HepG2 (cell line): ENCODE measurements at regions not wholly inside any gene's neighbourhood (a gene's known extent, or its start where the extent isn't known, plus 50 kb on each side); places are given as distances from the start of the nearest gene placed in this dataset.

Source experiments
- ATAC-seq: fragments of 200-7000 bp; cut with Tn5 transposase; 3 replicates; pipeline ENCODE4 v1.9.1; 2020; ENCODE audit warnings: mild to moderate bottlenecking, moderate library complexity
- BruUV-seq: library from RNA; stranded (reverse); fragments of 400-500 nt; replicated peaks from 2 replicates; lab custom pipeline; 2021; lab: Mats Ljungman, UMichigan
- CTCF ChIA-PET: fragments of 300-600 bp; formaldehyde crosslinking; extraction: SDS; loops from one replicate; lab custom pipeline; 2021; ENCODE audit warnings: low total read pairs, inconsistent platforms, low intra/inter-chr PET ratio; lab: Yijun Ruan, JAX
- POLR2A ChIA-PET: fragments of 350-600 bp; sonication (Branson Sonifier 250); formaldehyde crosslinking; loops from one replicate; lab custom pipeline; 2020; ENCODE audit warnings: antibody characterized with exemption, inconsistent platforms; lab: Yijun Ruan, JAX
- DNase-seq: peaks from one replicate; pipeline ENCODE4 v3.0.0-alpha.2; 2015; ENCODE audit warnings: low spot score
- FAIRE-seq: peaks from 3 replicates; lab custom pipeline; 2011; peaks lifted over from hg19 to GRCh38; lab: Jason Lieb, UNC
- H2AFZ ChIP-seq: one replicate; pipeline ENCODE4 v1.6.1; 2011; ENCODE audit warnings: low read length, inconsistent platforms
- H3K27ac ChIP-seq: fragments of 300-600 bp; 3 replicates; pipeline ENCODE4 v1.8.0; 2011; ENCODE audit warnings: mixed run types, mild to moderate bottlenecking, mixed read lengths, low read length, inconsistent platforms; ENCODE audit not compliant: insufficient read depth; ENCODE audit errors: extremely low read length
- H3K27me3 ChIP-seq, 2 experiments: fragments of 200-600 bp in 1 of 2; 2 replicates in 1 of 2; 3 replicates in 1 of 2; pipeline versions ENCODE4 v1.6.0 to v1.8.0; 2011; ENCODE audit warnings: low read length in 2 of 2, mild to moderate bottlenecking in 2 of 2, moderate library complexity in 2 of 2, inconsistent platforms in 1 of 2; ENCODE audit not compliant: insufficient read depth in 2 of 2, control insufficient read depth in 1 of 2
- H3K36me3 ChIP-seq, 2 experiments: fragments of 200-600 bp in 1 of 2; replicated peaks in 1 of 2; 2 replicates in 1 of 2; 3 replicates in 1 of 2; pipeline versions ENCODE4 v1.5.1 to v1.8.0; 2011; ENCODE audit warnings: low read length in 2 of 2, inconsistent platforms in 1 of 2; ENCODE audit not compliant: insufficient read depth in 2 of 2, control insufficient read depth in 1 of 2
- H3K4me1 ChIP-seq: 2 replicates; pipeline ENCODE4 v1.5.1; 2012; ENCODE audit warnings: low read length, inconsistent platforms; ENCODE audit not compliant: insufficient read depth
- H3K4me2 ChIP-seq: 2 replicates; pipeline ENCODE4 v1.6.0; 2011; ENCODE audit warnings: low read depth, low read length, inconsistent platforms
- H3K4me3 ChIP-seq, 3 experiments: fragments of 200-600 bp in 1 of 3; sonication (generic), shearing (Covaris generic) in 1 of 3; replicated peaks in 1 of 3; 2 replicates each; pipeline ENCODE4 v1.5.1; 2011 to 2016; ENCODE audit warnings: low read length in 3 of 3, inconsistent platforms in 2 of 3, low read depth in 2 of 3, mild to moderate bottlenecking in 2 of 3, control low read depth in 1 of 3, mixed read lengths in 1 of 3; ENCODE audit not compliant: insufficient read depth in 1 of 3
- H3K79me2 ChIP-seq: one replicate; pipeline ENCODE4 v1.6.1; 2011; ENCODE audit warnings: low read length, inconsistent platforms; ENCODE audit not compliant: insufficient read depth
- H3K9ac ChIP-seq: 2 replicates; pipeline ENCODE4 v1.6.0; 2011; ENCODE audit warnings: mild to moderate bottlenecking, low read depth, low read length, inconsistent platforms; ENCODE audit not compliant: insufficient read depth
- H3K9me3 ChIP-seq: 2 replicates; pipeline ENCODE4 v1.5.1; 2012; ENCODE audit warnings: mild to moderate bottlenecking, low read length
- H4K20me1 ChIP-seq: 2 replicates; pipeline ENCODE4 v1.6.0; 2011; ENCODE audit warnings: inconsistent platforms, mild to moderate bottlenecking, low read length, moderate library complexity; ENCODE audit not compliant: insufficient read depth
- CREM ChIP-seq, 2 experiments: sonication (generic) in 1 of 2; formaldehyde crosslinking in 1 of 2; IDR thresholded peaks; 2 replicates each; pipeline versions ENCODE4 v1.4.0 to v1.6.1; 2016 to 2020; ENCODE audit warnings: antibody characterized with exemption in 1 of 2, mild to moderate bottlenecking in 1 of 2, missing genetic modification reagents in 1 of 2
- ETS1 ChIP-seq: sonication (generic); formaldehyde crosslinking; IDR thresholded peaks from 2 replicates; pipeline ENCODE4 v1.4.0; 2020; ENCODE audit warnings: missing genetic modification reagents
- HMG20B ChIP-seq: conservative IDR thresholded peaks from 2 replicates; pipeline ENCODE4 v1.6.1; 2016; ENCODE audit warnings: missing genetic modification reagents, missing compliant biosample characterization
- TBP ChIP-seq: sonication (generic); formaldehyde crosslinking; IDR thresholded peaks from 2 replicates; pipeline ENCODE4 v1.5.0; 2020; ENCODE audit warnings: missing genetic modification reagents
- ZNF335 ChIP-seq: sonication (generic); formaldehyde crosslinking; IDR thresholded peaks from 2 replicates; pipeline ENCODE4 v1.4.0; 2020; ENCODE audit warnings: missing genetic modification reagents
- ZNF800 ChIP-seq: sonication (generic); formaldehyde crosslinking; IDR thresholded peaks from 2 replicates; pipeline ENCODE4 v1.4.0; 2020; ENCODE audit warnings: missing genetic modification reagents
- WGBS: methylation state at CpG from one replicate; pipeline ENCODE4 v1.1.6; 2017; ENCODE audit warnings: low lambda C conversion rate; 5-methylcytosine and 5-hydroxymethylcytosine counted together
- in situ Hi-C: cut with HindIII; loops from 2 replicates; pipeline ENCODE4 v1.10.0; 2017; ENCODE audit warnings: low pct_unique_long_range_greater_than_20kb; ENCODE audit not compliant: extremely low pct_ligation_motif_present
- intact Hi-C: fragments of 100-400 bp; cut with micrococcal nuclease; formaldehyde crosslinking; loops from one replicate; pipeline ENCODE4 v1.10.0; 2022; ENCODE audit not compliant: unreplicated experiment

- Histone ChIP-seq H3K4me1 (peaks cover 74% of the 10 kb centered on the region), H3K4me2 (no peak overlapping the region), H3K36me3 (no peaks in the 10 kb centered on the region), H4K20me1 (no peaks in the 10 kb centered on the region), H3K9ac (no peak overlapping the region), H3K9me3 (no peaks in the 10 kb centered on the region), H3K79me2 (no peaks in the 10 kb centered on the region), H3K27ac (no peak overlapping the region), H2AFZ (no peak overlapping the region), H3K27me3 (no peaks in the 10 kb centered on the region), H3K4me3 (no peak overlapping the region)
- intact Hi-C loops (no loop called here), in situ Hi-C loops (no loop called here)
- no peak for DNase-seq
- no peak for ATAC-seq
- 96% methylated on average over 3 of the region's 3 CpGs for WGBS
- CTCF ChIA-PET = no interaction called here
- BruUV-seq = no TSS peak
- TF ChIP-seq CREM (IDR thresholded peaks at IDR 0.05) (no peak), CREM (CRISPR knock-in tag; IDR thresholded peaks at IDR 0.05) (no peak), ZNF800 (no peak), TBP (CRISPR knock-in tag) (no peak), ZNF335 (CRISPR knock-in tag) (no peak), HMG20B (no peak)
- no peak for FAIRE-seq
- POLR2A ChIA-PET = no interaction called here
These were observed 80.9 kb upstream of the SLC38A2 start for GRCh38 chr12:46453428-46453827.

GRCh38 chr12:46452776-46453175 lies 80.2 kb upstream of the SLC38A2 start:
- BruUV-seq = no TSS peak
- CTCF ChIA-PET = no interaction called here
- no peak overlapping the region for H3K27ac ChIP-seq
- intact Hi-C loops = no loop called here
- peak overlapping the region; percentile 36; the same call in 1 of the 2 replicates for H3K4me2 ChIP-seq
- no peaks in the 10 kb centered on the region for H3K27me3 ChIP-seq
- TF ChIP-seq ETS1 (CRISPR knock-in tag) = no peak
- TF ChIP-seq, all 625 proteins: peak for 0
- H2AFZ ChIP-seq = no peak overlapping the region
- WGBS = 83% methylated on average over 1 of the region's 1 CpG
- in situ Hi-C loops = no loop called here
- H3K9me3 ChIP-seq = no peaks in the 10 kb centered on the region
- no peak overlapping the region; a peak in 1 of 6 replicates for H3K4me3 ChIP-seq
- DNase-seq (no peak), FAIRE-seq (no peak), ATAC-seq (no peak)
- no peaks in the 10 kb centered on the region for H4K20me1 ChIP-seq
- no peaks in the 10 kb centered on the region for H3K36me3 ChIP-seq
- peaks cover 73% of the 10 kb centered on the region for H3K4me1 ChIP-seq
- POLR2A ChIA-PET = no interaction called here
- no peak overlapping the region for H3K9ac ChIP-seq
- no peaks in the 10 kb centered on the region for H3K79me2 ChIP-seq
